Vagina (tissue), 2 donors: ENCODE measurements at regions not wholly inside any gene's neighbourhood (a gene's known extent, or its start where the extent isn't known, plus 50 kb on each side); places are given as distances from the start of the nearest gene placed in this dataset.
"Not testable (repeated sequence)": the region's sequence is repeated elsewhere in the genome, so short reads cannot be mapped to it uniquely, and the experiment has no call there.

Source experiments
- CTCF ChIP-seq, 3 experiments: fragments of 450-650 bp in 2 of 3; fragments of 200-600 bp in 1 of 3; sonication (generic) in 1 of 3; IDR thresholded peaks; one replicate each; pipeline ENCODE4 v1.5.1; 2017 to 2019; ENCODE audit warnings: antibody characterized with exemption in 3 of 3, mild to moderate bottlenecking in 2 of 3, moderate library complexity in 2 of 3
- POLR2A ChIP-seq, 2 donors: fragments of 450-650 bp; IDR thresholded peaks; one replicate each; pipeline ENCODE4 v1.6.1; 2017; ENCODE audit warnings: antibody characterized with exemption in 2 of 2, mild to moderate bottlenecking in 2 of 2, moderate library complexity in 2 of 2

- not testable (repeated sequence) for TF ChIP-seq CTCF, POLR2A (IDR thresholded peaks at IDR 0.05)
Measured at GRCh38 chrX:113991720-113992119, 592.2 kb upstream of the HTR2C start.
